ENCODE measurements at regions not wholly inside any gene's neighbourhood (a gene's known extent, or its start where the extent isn't known, plus 50 kb on each side); places are given as distances from the start of the nearest gene placed in this dataset.

DNA sequence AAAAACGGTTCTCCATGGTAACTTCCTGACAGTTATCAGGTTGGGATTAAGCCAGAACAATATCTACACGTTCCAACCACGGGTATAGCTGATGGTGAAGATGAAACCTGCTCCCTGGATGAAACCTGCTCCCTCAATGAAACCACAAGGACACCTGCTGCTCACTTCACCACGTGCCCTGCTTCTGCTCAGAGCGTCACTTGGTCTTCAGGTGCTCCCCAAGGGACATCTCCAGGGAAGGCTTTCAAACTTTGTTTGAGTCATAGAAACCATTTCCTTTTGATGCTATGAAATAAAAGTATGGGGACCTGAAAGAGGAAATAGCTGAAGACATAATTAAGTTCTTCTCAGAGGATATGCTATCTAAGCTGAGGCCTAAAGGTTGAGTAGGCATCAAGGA is 242.4 kb downstream of the MED10 start:
- no peak for TF ChIP-seq CTCF (IDR thresholded peaks at IDR 0.05; ENCODE audit: borderline replicate concordance, extremely low read depth, low read length, poor library complexity, severe bottlenecking)
- TF ChIP-seq EZH2 (IDR thresholded peaks at IDR 0.05; ENCODE audit: borderline replicate concordance, low read depth, low read length, severe bottlenecking) = no peak
